ENCODE measurements at regions not wholly inside any gene's neighbourhood (a gene's known extent, or its start where the extent isn't known, plus 50 kb on each side); places are given as distances from the start of the nearest gene placed in this dataset.

DNA sequence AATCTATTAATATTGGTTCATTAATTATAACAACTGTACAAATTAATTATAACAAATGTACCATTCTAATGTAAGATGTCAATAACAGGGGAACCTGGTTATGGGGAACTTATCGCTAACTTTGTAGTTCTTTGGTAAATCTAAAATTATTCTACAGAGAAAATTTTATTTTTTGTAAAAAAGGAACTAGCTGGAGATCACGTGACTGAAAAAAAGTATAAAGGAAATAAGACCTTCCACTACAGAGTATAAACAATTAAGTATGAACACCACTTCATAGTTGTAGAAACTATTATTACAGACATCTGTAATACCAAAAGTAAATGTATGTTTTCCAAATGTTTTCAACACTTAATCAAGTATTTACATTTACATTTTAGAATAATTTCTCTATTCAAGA, 77.9 kb upstream of the DKK2 start:
- no peaks in the 10 kb centered on the region for H3K36me3 ChIP-seq (replicated peaks in 1 of 2; ENCODE audit: control insufficient read depth in 1 of 2, insufficient read depth in 2 of 2, low read length in 2 of 2)
- Mint-ChIP-seq H3K4me3 (no peak overlapping the region), H3K27ac (no peak overlapping the region), H3K36me3 (no peaks in the 10 kb centered on the region), H3K4me1 (no peaks in the 10 kb centered on the region), H3K27me3 (ENCODE audit: low read depth in 3 of 3) (no peaks in the 10 kb centered on the region), H3K9me3 (peaks cover 2 to 14% (median 5%) of the 10 kb centered on the region in 7 donors)
- no peak overlapping the region for H3K4me3 ChIP-seq (replicated peaks in 1 of 3; ENCODE audit: low read depth in 2 of 3, low read length in 3 of 3)
- no peaks in the 10 kb centered on the region for H3K27me3 ChIP-seq (ENCODE audit: control insufficient read depth in 2 of 2, insufficient read depth in 2 of 2, low read length in 2 of 2)
- intact Hi-C loops (cut with micrococcal nuclease): no loop called here
- no peak overlapping the region for H2AFZ ChIP-seq (ENCODE audit: insufficient read depth, low read depth, low read length, poor library complexity, severe bottlenecking)
- no CpG with 5 or more reads among the region's 2 CpGs for WGBS (ENCODE audit: insufficient coverage)
- no peak overlapping the region for H3K4me2 ChIP-seq (replicated peaks; ENCODE audit: extremely low read depth, low read length, poor library complexity, severe bottlenecking)
- no peaks in the 10 kb centered on the region for H3K9me3 ChIP-seq (replicated peaks in 1 of 2; ENCODE audit: control insufficient read depth in 1 of 2, insufficient read depth in 1 of 2, low read length in 2 of 2)
- H3K9ac ChIP-seq (ENCODE audit: insufficient read depth, low read length, poor library complexity, severe bottlenecking): no peak overlapping the region
- H3K4me1 ChIP-seq (ENCODE audit: control insufficient read depth in 1 of 2, insufficient read depth in 2 of 2, low read length in 2 of 2): no peaks in the 10 kb centered on the region
- TF ChIP-seq, protein P1, sequence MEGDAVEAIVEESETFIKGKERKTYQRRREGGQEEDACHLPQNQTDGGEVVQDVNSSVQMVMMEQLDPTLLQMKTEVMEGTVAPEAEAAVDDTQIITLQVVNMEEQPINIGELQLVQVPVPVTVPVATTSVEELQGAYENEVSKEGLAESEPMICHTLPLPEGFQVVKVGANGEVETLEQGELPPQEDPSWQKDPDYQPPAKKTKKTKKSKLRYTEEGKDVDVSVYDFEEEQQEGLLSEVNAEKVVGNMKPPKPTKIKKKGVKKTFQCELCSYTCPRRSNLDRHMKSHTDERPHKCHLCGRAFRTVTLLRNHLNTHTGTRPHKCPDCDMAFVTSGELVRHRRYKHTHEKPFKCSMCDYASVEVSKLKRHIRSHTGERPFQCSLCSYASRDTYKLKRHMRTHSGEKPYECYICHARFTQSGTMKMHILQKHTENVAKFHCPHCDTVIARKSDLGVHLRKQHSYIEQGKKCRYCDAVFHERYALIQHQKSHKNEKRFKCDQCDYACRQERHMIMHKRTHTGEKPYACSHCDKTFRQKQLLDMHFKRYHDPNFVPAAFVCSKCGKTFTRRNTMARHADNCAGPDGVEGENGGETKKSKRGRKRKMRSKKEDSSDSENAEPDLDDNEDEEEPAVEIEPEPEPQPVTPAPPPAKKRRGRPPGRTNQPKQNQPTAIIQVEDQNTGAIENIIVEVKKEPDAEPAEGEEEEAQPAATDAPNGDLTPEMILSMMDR (IDR thresholded peaks at IDR 0.05): no peak
- no peak for DNase-seq
- H3K79me2 ChIP-seq (ENCODE audit: insufficient read depth, low read length): no peaks in the 10 kb centered on the region
- H3K27ac ChIP-seq (ENCODE audit: low read depth in 1 of 2, low read length in 2 of 2): no peak overlapping the region
- no peaks in the 10 kb centered on the region for H4K20me1 ChIP-seq (ENCODE audit: insufficient read depth, low read length)

GRCh38 chr4:107098401-107098800, 62.3 kb upstream of the DKK2 start:
- no peak overlapping the region for H3K4me3 ChIP-seq (replicated peaks in 1 of 3; ENCODE audit: low read depth in 2 of 3, low read length in 3 of 3)
- Mint-ChIP-seq H3K27me3 (ENCODE audit: low read depth in 3 of 3) (peaks cover 0 to 2% (median 0%) of the 10 kb centered on the region in 3 donors), H3K4me1 (no peaks in the 10 kb centered on the region), H3K9me3 (peaks cover 3 to 12% (median 6%) of the 10 kb centered on the region in 7 donors), H3K36me3 (no peaks in the 10 kb centered on the region), H3K4me3 (no peak overlapping the region), H3K27ac (no peak overlapping the region)
- H3K36me3 ChIP-seq (replicated peaks in 1 of 2; ENCODE audit: control insufficient read depth in 1 of 2, insufficient read depth in 2 of 2, low read length in 2 of 2): no peaks in the 10 kb centered on the region
- H4K20me1 ChIP-seq (ENCODE audit: insufficient read depth, low read length): no peaks in the 10 kb centered on the region
- H3K4me1 ChIP-seq (ENCODE audit: control insufficient read depth in 1 of 2, insufficient read depth in 2 of 2, low read length in 2 of 2): no peaks in the 10 kb centered on the region
- WGBS (ENCODE audit: insufficient coverage): 80% methylated on average over 1 of the region's 2 CpGs
- no peaks in the 10 kb centered on the region for H3K27me3 ChIP-seq (ENCODE audit: control insufficient read depth in 2 of 2, insufficient read depth in 2 of 2, low read length in 2 of 2)
- TF ChIP-seq, protein P1 (IDR thresholded peaks at IDR 0.05): no peak
- no peak for DNase-seq
- no peak overlapping the region for H3K27ac ChIP-seq (ENCODE audit: low read depth in 1 of 2, low read length in 2 of 2)
- no peak overlapping the region for H3K4me2 ChIP-seq (replicated peaks; ENCODE audit: extremely low read depth, low read length, poor library complexity, severe bottlenecking)
- no peaks in the 10 kb centered on the region for H3K79me2 ChIP-seq (ENCODE audit: insufficient read depth, low read length)
- intact Hi-C loops (cut with micrococcal nuclease): no loop called here
- H2AFZ ChIP-seq (ENCODE audit: insufficient read depth, low read depth, low read length, poor library complexity, severe bottlenecking): no peak overlapping the region
- no peak overlapping the region for H3K9ac ChIP-seq (ENCODE audit: insufficient read depth, low read length, poor library complexity, severe bottlenecking)
- H3K9me3 ChIP-seq (replicated peaks in 1 of 2; ENCODE audit: control insufficient read depth in 1 of 2, insufficient read depth in 1 of 2, low read length in 2 of 2): no peaks in the 10 kb centered on the region
